ENCODE measurements at regions not wholly inside any gene's neighbourhood (a gene's known extent, or its start where the extent isn't known, plus 50 kb on each side); places are given as distances from the start of the nearest gene placed in this dataset.

DNA sequence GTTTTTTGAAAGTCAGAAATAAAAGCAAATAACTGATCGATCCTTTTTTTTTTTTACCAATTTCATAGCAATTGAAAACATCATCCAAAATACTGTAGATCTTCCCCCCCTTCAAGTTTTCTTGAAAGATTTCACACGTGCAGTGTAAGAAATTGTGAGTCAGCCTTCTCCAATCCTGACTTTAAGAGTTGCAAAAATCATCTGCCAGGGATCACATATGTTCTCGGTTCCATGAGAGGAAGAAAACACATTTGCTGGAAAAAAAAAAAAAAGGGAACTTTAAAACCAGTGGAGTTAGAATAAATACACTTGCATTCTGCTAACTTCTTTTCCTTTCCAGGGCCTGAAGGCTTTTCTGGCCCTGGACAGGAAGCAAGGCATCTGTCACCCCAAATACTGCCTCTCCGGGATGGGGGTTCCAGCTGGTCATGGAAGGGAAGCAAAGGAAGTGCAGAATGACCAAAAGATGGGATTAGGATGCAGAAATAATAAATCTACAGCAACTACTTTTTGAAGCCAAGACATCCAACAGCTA lies 198.4 kb upstream of the KIAA1217 start:
- no peaks in the 10 kb centered on the region for H3K36me3 ChIP-seq (ENCODE audit: control insufficient read depth, insufficient read depth, low read length)
- H3K36me3 Mint-ChIP-seq = no peaks in the 10 kb centered on the region
- no peak overlapping the region for H3K27ac ChIP-seq (ENCODE audit: low read length)
- peaks cover 2 to 4% of the 10 kb centered on the region in 2 donors for H3K9me3 Mint-ChIP-seq
- no peak overlapping the region for H3K4me3 ChIP-seq (ENCODE audit: low read length)
- intact Hi-C loops (cut with micrococcal nuclease) = no loop called here
- ATAC-seq (no peak), DNase-seq (no peak)
- no peak overlapping the region for H3K27ac Mint-ChIP-seq
- TF ChIP-seq, protein P1, sequence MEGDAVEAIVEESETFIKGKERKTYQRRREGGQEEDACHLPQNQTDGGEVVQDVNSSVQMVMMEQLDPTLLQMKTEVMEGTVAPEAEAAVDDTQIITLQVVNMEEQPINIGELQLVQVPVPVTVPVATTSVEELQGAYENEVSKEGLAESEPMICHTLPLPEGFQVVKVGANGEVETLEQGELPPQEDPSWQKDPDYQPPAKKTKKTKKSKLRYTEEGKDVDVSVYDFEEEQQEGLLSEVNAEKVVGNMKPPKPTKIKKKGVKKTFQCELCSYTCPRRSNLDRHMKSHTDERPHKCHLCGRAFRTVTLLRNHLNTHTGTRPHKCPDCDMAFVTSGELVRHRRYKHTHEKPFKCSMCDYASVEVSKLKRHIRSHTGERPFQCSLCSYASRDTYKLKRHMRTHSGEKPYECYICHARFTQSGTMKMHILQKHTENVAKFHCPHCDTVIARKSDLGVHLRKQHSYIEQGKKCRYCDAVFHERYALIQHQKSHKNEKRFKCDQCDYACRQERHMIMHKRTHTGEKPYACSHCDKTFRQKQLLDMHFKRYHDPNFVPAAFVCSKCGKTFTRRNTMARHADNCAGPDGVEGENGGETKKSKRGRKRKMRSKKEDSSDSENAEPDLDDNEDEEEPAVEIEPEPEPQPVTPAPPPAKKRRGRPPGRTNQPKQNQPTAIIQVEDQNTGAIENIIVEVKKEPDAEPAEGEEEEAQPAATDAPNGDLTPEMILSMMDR (IDR thresholded peaks at IDR 0.05) = no peak
- H3K9me3 ChIP-seq (ENCODE audit: control insufficient read depth, insufficient read depth, low read length) = no peaks in the 10 kb centered on the region
- H3K4me1 Mint-ChIP-seq = no peaks in the 10 kb centered on the region
- H3K27me3 Mint-ChIP-seq (ENCODE audit: low read depth in 2 of 2) = no peaks in the 10 kb centered on the region
- H3K4me1 ChIP-seq (ENCODE audit: control insufficient read depth, insufficient read depth, low read length) = no peaks in the 10 kb centered on the region
- H3K4me3 Mint-ChIP-seq = no peak overlapping the region
- no peaks in the 10 kb centered on the region for H3K27me3 ChIP-seq (ENCODE audit: control insufficient read depth, insufficient read depth, low read length)
- WGBS (ENCODE audit: insufficient coverage) = 56% methylated on average over 4 of the region's 4 CpGs

DNA sequence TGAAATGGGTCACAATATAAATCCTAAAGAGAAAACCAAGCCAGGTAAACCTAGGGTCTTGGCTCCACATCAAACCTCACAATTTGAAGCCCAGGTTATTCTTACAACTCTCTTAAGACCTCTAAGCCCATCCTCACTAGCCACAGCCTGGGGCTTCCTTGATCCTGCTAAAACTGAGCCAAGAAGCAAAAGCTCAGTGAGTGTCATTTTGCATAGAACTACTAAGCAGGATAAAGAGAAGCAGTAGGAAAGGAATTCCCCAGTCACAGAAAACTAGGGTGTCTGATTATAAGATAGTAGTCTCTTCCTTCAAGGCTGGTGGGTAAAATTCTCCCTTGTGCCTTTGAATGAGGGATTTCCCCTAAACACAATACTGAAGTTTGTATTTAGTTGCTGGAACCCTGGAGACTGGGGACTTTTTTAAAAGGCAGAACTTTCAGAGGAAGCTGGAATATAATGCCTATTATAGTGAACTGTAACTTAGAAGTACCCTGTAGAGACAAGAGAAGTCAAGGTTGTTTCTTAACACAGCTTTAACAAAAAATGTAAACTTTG lies 196.6 kb upstream of the KIAA1217 start:
- Histone ChIP-seq H3K4me1 (ENCODE audit: control insufficient read depth, insufficient read depth, low read length) (no peaks in the 10 kb centered on the region), H3K4me3 (ENCODE audit: low read length) (no peak overlapping the region), H3K27ac (ENCODE audit: low read length) (no peak overlapping the region), H3K36me3 (ENCODE audit: control insufficient read depth, insufficient read depth, low read length) (no peaks in the 10 kb centered on the region), H3K9me3 (ENCODE audit: control insufficient read depth, insufficient read depth, low read length) (no peaks in the 10 kb centered on the region), H3K27me3 (ENCODE audit: control insufficient read depth, insufficient read depth, low read length) (no peaks in the 10 kb centered on the region)
- no peaks in the 10 kb centered on the region for H3K4me1 Mint-ChIP-seq
- ATAC-seq (no peak), DNase-seq (no peak)
- TF ChIP-seq, protein P1 (IDR thresholded peaks at IDR 0.05) = no peak
- H3K27ac Mint-ChIP-seq = no peak overlapping the region
- H3K27me3 Mint-ChIP-seq (ENCODE audit: low read depth in 2 of 2) = no peaks in the 10 kb centered on the region
- H3K9me3 Mint-ChIP-seq = peaks cover 2% of the 10 kb centered on the region in 2 donors
- intact Hi-C loops (cut with micrococcal nuclease) = no loop called here
- no peaks in the 10 kb centered on the region for H3K36me3 Mint-ChIP-seq
- H3K4me3 Mint-ChIP-seq = no peak overlapping the region

DNA sequence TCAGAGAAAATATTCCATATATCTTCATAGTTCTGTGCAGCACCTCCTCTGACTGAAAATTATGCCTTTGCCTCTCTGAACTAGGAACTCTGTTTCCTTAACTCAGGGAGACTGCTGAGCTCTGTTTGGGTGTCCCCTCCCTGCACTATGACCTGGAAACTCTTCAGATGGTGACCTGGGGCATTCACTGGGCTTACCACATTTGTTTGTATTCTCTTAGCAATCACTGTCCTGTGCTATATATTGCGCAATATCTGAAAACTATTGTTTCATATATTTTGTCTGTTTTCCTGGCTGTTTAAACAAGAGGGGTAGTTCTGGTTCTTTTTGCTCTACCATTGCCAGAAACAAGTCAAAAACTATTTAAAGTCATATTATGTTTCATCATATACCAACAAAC lies 181.8 kb upstream of the KIAA1217 start:
- H3K9me3 Mint-ChIP-seq = peaks cover 4 to 9% of the 10 kb centered on the region in 2 donors
- DNase-seq = no peak
- TF ChIP-seq, protein P1 (IDR thresholded peaks at IDR 0.05) = no peak
- H3K4me3 Mint-ChIP-seq = no peak overlapping the region
- WGBS (ENCODE audit: insufficient coverage) = 100% methylated on average over 1 of the region's 1 CpG
- no peak overlapping the region for H3K4me3 ChIP-seq (ENCODE audit: low read length)
- H3K27ac ChIP-seq (ENCODE audit: low read length) = no peak overlapping the region
- no peaks in the 10 kb centered on the region for H3K9me3 ChIP-seq (ENCODE audit: control insufficient read depth, insufficient read depth, low read length)
- no peaks in the 10 kb centered on the region for H3K4me1 Mint-ChIP-seq
- intact Hi-C loops (cut with micrococcal nuclease) = no loop called here
- H3K36me3 Mint-ChIP-seq = no peaks in the 10 kb centered on the region
- no peaks in the 10 kb centered on the region for H3K36me3 ChIP-seq (ENCODE audit: control insufficient read depth, insufficient read depth, low read length)
- no peaks in the 10 kb centered on the region for H3K27me3 ChIP-seq (ENCODE audit: control insufficient read depth, insufficient read depth, low read length)
- H3K4me1 ChIP-seq (ENCODE audit: control insufficient read depth, insufficient read depth, low read length) = no peaks in the 10 kb centered on the region
- ATAC-seq = no peak
- H3K27me3 Mint-ChIP-seq (ENCODE audit: low read depth in 2 of 2) = no peaks in the 10 kb centered on the region
- no peak overlapping the region for H3K27ac Mint-ChIP-seq

DNA sequence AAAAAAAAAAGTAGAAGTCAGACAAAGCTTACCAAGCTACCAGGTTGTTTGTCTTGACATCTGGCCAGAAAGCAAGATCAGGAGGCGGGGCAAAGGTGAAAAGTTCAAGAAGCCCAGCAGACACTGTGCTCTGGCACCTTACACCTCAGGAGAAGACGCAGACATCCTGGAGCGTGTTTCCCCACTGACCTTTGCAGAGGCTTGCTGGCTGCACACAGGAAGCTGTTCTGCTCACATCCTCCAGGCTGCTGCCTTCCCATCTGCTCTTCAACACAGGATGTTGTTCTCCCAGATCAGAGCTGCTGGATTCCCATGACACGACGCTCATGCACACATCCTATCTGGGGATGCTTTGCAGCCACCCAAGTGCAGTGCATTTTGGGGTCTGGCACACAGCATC lies 174.4 kb upstream of the KIAA1217 start:
- TF ChIP-seq, protein P1 (IDR thresholded peaks at IDR 0.05) = no peak
- no peaks in the 10 kb centered on the region for H3K27me3 Mint-ChIP-seq (ENCODE audit: low read depth in 2 of 2)
- no peaks in the 10 kb centered on the region for H3K27me3 ChIP-seq (ENCODE audit: control insufficient read depth, insufficient read depth, low read length)
- H3K36me3 ChIP-seq (ENCODE audit: control insufficient read depth, insufficient read depth, low read length) = no peaks in the 10 kb centered on the region
- H3K4me3 Mint-ChIP-seq = no peak overlapping the region
- H3K9me3 ChIP-seq (ENCODE audit: control insufficient read depth, insufficient read depth, low read length) = peaks cover 4% of the 10 kb centered on the region
- H3K9me3 Mint-ChIP-seq = peaks cover 8 to 24% of the 10 kb centered on the region in 2 donors
- intact Hi-C loops (cut with micrococcal nuclease) = no loop called here
- H3K4me3 ChIP-seq (ENCODE audit: low read length) = no peak overlapping the region
- no peaks in the 10 kb centered on the region for H3K4me1 Mint-ChIP-seq
- no peaks in the 10 kb centered on the region for H3K4me1 ChIP-seq (ENCODE audit: control insufficient read depth, insufficient read depth, low read length)
- ATAC-seq (no peak), DNase-seq (no peak)
- no peak overlapping the region for H3K27ac Mint-ChIP-seq
- H3K36me3 Mint-ChIP-seq = no peaks in the 10 kb centered on the region
- 64% methylated on average over 5 of the region's 5 CpGs for WGBS (ENCODE audit: insufficient coverage)
- H3K27ac ChIP-seq (ENCODE audit: low read length) = no peak overlapping the region

All from natural killer cell (primary cell).